GM21619 (cell line): ENCODE measurements at regions not wholly inside any gene's neighbourhood (a gene's known extent, or its start where the extent isn't known, plus 50 kb on each side); places are given as distances from the start of the nearest gene placed in this dataset.

Source experiments
- ATAC-seq: cut with Tn5 transposase; IDR thresholded peaks from one replicate; pipeline ENCODE4 v1.9.1; 2021; ENCODE audit not compliant: unreplicated experiment

DNA sequence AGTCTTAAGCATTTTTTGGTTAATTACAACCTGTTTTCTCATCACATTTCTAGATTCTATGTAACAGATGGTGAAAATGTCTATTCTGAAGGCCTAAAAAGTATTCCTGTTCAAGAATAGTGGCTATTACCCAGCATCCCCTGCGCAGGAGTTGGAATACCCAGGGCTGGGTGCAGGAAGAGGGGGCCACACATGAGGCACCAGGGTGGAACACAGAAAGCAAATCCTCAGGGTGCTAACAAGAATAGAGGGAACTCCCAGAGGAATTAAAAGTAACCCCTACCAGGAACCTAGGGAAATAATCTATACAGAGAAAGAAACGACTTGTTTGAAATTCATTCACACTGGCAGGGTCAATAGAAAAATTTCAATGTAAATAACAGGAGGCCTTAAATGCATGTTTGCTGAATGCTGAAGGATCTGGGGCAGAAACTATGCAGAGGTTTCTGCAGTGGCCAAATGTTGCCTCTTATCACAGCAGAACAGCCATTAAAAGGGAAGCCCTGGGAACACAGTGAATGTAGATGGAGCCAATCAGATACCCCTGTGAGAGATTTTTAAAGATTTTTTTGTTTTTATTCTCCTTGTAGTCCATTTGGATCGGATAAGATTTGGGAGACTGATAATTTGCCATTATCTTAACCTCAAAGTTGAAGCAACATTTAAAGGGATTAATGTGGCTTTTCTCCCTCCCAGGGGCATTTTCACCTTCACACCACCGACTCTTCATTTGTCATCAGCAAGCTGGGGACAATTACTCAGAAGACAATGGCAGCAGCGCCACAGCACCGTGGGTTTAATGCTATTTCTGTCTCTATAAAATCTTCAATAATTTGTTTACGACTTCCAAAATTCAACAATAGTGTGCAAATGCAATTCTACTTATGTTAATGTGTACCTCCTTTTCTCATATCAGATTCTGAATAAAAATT, 196.0 kb upstream of the PSMD7 start:
- no peak for ATAC-seq

DNA sequence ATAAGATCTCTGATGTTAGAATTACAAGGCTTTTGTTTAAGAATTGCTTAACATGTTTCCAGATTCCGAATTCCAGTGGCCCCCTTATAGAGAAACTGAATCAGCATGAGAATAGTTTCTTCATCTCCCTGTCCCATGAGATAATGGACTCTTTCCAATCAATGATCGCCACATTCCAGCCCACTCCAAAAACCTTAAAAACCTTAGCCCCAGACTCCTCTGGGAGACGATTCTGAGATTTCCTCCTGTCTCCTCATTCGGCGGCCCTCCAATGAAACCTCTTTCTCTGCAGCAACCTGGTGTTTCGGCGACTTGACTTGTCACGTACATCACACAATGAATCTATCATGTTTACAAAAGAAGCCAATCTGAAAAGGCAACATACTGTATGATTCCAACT, 197.1 kb upstream of the PSMD7 start:
- no peak for ATAC-seq

DNA sequence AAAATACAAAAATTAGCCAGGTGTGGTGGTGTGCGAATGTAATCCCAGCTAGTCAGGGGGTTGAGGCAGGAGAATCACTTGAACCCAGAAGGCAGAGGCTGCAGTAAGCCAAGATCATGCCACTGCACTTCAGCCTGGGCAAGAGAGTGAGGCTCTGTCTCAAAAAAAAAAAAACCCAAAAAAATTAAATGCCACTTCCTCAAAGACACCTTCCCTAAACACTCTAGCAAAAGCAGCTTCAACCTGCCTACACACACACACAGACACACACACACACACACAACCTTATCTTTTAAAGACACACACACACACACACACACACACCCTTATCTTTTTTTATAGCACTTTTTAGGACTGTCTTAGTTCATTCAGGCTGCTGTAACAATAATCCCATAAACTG, 201.7 kb upstream of the PSMD7 start:
- no peak for ATAC-seq

DNA sequence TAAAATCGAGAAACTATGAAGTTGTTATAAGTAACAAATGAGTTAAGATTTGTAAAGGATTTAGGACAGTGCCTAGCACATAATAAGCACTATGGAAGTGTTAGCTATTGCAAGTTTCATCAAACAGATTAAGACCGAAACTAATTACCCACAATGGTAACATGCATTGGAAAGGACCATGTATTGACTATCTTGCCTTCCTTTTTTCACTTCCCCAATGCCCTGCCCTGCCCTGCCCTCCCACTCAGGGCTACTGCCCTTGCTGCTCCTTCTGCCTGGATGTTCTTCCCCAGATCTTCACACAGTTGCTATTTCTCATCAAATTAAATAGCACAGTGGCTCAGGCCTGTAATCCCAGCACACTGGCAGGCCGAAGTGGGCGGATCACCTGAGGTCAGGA, 202.1 kb upstream of the PSMD7 start:
- no peak for ATAC-seq

DNA sequence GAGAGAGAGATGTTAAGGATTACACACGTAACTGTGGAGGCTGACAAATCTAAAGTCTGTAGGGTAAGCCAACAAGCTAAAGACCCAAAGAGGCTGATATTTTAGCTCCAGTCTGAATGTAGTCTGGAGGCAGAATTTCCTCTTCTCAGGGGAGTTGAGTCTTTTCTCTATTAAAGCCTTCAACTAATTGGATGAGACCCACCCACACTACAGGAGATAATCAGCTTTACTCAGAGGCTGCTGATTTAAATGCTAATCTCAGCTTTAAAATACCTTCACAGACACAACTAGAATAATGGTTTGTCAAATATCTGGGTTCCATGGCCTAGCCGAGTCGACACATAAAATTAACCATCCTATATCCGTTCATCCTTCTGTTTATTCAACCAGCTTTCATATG, 204.3 kb upstream of the PSMD7 start:
- no peak for ATAC-seq

DNA sequence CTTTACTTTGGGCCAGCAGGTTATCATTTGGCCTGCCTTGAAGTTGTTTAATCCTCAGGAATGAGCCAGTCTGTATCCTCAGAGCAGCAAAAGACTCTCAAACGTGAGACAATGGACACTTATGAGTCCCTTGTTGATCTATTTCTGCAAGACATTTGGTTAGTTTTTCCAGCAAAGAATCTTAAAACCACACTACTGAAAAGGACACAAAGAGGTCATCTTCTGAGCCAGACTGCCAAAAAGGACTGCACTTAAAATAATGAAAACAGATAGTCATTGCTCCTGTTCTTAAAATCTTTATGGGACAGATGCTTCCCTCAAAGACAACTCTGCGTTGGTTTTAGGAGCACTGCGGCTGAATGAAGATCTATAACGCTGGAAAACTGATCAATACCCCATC, 205.7 kb upstream of the PSMD7 start:
- ATAC-seq, result no peak

DNA sequence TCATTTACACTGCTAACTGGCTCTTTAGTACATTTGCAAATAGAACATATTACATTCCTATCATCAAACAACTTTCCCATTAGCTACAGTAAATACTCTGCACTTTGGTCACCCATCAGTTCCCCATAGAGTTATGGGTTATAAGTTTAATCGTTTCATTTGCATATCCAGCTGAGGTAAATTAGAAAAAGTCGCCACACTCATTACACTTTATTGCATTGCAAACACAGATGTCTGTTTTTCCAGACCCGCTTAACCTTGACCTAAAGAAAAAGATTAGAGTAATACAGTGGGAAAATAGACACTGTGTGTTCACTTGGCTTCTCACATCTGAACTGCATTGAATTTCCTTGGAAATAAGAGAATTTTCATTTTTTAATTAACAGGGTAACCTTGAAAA, 213.1 kb upstream of the PSMD7 start:
- ATAC-seq, result no peak

DNA sequence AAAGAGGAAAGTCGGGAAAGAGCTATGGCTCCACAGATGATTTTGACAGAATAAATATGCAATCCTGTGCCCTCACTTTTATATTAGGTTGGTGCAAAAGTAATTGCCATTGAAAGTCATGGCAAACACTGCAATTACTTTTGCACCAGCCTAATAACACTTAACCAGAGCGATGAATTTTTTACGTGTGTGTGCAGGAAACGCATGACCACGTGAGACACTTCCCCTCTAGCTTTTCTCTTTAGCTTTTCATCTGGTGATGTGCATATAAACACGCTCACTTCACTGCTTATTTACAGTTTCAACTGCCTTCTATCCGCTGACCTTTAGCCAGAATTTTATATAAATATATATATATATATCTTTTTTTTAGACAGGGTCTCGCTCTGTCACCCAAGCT, 216.3 kb upstream of the PSMD7 start:
- ATAC-seq, result no peak

DNA sequence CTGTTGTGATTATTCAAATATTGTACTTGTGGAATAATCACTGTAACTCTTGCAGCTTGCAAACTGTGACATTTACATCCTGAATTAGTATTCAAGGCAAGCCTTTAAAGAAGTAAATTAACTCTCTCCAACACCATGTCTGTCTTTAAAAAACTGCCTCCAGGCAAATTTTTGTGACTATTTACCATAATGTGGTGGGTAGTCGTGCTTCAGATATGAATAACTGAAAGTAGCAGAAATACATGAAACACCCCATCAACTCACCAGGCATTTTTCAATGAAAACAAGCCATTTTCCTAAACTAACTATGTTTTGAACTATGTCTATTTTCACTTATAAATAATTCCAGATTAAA, 217.4 kb upstream of the PSMD7 start:
- peak; percentile 76 for ATAC-seq

DNA sequence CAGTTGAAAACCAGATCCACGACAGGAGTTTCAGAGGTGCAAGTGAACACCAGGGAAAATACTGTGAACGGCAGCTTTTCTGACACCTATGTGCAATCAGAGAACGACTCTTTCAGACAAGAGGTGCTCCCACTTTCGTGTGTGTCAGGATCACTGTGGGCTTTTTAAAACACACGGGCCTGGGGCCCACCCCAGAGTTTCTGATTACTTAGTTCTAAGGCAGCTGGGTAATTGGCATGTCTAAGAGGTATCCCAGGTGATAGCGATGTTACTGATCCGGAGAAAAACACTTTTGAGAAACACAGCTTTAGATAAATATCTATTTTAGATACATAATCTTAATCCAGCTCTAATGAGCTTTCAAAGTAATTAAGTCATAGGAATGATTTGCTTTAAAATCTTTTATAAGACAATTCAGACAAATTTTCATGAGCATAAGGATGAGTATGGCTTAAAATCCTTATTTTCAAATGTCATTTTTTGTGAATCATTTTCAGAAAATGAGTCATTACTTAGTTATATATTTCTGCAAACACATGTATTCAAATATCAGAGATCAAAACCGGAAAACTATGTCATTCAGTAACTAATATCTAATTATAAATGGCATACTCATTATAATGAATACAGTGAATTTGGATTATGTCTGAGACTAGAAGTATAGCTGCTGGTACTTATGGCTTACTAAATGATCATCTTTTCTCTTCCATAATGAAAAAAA, 217.9 kb upstream of the PSMD7 start:
- ATAC-seq, result peak; percentile 90

DNA sequence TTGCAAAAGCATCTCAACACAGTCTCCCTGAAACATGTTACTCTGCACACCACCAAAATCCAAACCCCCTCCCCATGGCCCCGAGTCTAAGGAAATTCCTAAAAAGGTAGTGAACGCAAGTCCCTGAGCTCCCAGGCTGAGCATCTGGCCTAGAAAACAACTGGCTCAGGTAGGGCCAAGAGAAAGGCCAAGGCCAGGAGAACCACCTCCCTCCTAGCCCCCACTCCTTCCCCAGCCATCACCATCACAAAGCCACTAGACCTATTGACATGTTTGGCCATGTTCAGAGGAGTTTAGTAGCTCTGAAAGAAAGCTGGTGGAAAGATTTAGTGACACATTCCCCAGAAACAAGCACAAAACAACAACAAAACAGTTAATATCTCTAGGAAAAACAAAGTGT, 220.0 kb upstream of the PSMD7 start:
- no peak for ATAC-seq

DNA sequence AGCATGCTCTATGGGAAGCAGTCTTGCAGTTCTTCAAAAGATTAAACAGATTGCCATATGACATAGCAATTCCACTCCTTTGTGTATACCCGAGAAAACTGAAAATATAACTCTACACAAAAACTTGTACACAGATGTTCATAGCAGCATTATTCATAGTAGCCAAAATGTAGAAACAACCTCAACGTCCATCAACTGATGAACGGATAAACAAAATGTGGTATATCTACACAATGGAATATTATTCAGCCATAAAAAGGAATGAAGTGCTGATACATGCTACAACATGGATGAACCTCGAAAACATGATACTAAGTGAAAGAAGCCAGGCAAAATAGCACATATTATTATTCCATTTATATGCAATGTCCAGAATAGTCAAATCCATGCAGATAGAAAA, 221.2 kb upstream of the PSMD7 start:
- ATAC-seq, result no peak

DNA sequence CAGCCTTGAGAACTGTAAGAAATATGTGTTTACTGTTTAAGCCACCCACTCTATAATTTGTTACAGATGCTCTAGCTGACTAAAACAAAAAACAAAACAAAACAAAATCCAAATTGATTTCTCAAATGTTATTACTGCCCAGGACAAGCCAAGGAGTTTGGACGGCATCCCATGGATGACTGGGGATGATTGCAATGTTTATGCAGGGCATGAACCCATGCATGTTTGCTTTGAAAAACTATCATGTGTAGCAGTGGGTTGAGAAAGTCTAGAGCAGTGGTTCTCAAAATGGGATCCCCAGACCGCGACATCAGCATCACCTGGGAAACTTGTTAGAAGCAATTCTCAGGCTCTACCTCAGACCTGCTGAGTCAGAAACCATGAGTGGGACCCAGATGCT, 223.2 kb upstream of the PSMD7 start:
- ATAC-seq, result no peak

DNA sequence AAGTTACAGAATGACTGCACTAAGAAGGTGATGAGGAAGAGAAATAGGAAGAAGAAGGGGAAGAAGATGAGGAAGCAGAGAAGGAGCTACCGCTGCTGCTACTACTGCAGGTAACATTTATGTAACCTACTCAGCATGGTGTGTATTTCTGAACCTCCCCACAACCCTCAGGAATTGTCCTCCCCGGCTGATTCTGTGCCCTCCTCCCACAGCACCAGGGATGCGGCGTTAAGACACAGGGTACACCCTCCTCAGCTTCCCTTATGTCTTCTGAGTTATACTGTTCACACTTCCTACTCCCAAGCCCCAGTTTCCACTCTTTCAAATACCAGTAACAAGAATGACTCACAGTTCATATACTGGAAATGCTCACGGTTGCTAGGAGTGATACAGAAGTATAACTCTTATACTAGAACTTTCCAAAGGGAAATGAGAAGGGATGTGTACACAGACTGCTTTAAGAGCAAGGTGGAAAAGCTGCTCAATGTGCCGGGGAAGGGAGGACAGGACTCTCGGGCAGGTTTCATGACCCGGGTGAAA, 224.5 kb upstream of the PSMD7 start:
- no peak for ATAC-seq

DNA sequence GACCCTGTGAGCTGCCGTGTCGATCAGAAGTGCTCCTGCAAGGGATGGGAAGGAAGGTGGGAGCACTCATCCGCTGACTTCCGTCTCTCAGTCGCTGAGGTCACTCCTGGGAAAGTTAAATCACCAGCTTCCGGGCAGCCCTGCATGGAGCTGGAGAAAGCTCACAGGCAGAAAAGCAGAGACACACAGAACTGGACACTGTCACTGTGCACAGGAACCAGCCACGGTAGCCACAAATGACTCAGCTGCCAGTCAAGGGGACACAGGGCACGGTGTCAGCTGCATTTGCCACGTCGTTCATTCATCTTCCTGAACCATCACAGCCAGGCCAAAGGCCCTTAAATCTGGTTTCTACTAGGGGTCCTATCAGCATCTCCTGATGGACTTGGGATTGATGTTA, 226.4 kb upstream of the PSMD7 start:
- no peak for ATAC-seq

DNA sequence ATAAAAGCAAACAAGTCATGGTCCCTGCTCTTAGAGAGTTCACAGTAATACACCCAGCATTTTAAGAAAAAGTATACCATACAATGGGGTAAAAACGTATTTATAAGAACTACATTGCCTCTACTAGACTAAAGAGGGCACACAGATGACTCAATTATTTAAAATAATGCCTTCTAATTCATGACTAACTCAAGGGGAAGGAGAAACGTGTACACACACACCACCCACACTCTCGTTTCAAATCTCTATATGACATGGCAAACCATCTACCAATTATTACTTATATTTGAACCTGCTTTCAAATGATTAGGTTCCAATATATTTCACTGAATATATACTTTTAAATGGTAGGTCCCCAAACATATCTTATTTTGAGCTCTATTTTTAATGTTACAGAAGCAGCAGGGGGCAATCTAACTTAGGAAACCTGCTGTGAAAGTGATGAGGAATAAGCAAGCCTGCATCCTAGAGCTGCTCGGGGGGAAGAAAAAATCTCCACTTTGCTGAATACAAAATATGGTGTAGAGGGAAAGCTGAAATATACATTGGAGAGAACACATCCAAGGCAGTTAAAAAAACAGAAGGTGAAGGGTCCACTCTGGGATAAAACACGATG, 232.4 kb upstream of the PSMD7 start:
- no peak for ATAC-seq

DNA sequence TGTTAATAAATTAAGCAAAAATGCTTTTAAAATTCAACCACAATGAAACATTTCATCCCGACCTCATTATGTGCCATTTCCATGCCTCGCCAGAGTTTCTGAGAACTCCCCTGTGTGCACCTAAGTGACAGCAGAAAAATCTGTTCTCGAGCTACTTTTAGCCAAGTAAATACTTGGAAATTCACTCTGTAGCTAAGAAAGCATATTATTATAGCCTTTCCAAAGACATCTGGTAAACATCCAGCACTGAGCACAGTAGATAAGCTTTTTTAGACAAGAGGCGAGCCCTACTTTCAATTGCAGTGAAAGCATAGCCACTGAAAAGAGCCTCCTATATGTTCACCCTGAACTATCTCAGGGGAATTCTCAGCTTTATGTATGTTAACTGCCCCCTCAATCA, 242.8 kb upstream of the PSMD7 start:
- no peak for ATAC-seq

DNA sequence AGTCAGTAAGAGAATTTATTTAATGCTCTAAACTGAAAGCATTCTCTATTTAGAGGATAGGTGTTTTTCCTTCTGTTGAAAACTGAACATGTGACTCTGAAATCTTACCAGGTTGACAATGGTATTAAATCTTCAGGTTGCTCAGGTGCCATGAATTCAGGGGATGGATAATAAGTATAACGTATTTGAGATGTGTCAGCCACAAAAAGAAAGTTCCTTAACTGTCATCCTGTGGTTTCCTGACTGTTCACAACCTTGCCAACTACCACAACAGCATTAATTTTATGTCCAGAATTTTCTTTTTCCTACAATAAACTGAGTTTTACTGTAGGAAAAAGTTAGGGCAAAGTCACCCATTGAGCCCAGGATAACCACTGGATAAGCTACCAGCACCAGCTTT, 243.3 kb upstream of the PSMD7 start:
- ATAC-seq, result no peak

DNA sequence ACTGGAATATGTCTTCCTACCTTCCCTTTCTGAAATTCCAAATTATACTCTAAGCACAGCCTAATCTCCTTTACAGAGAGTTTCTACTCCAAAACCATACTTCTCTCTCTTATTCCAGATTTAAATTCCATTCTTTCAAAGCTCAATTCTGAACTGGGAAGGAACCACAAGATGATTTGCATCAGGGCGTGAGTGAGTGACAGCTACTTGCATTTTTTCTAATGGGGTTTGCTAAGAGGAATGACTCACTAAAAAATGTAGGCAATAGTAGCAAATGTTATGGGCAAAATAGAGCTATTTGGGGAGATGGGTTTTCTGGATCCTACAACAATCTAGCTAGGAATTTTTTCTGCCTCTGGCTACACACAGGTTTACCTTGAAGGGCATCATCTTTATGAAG, 244.6 kb upstream of the PSMD7 start:
- no peak for ATAC-seq

DNA sequence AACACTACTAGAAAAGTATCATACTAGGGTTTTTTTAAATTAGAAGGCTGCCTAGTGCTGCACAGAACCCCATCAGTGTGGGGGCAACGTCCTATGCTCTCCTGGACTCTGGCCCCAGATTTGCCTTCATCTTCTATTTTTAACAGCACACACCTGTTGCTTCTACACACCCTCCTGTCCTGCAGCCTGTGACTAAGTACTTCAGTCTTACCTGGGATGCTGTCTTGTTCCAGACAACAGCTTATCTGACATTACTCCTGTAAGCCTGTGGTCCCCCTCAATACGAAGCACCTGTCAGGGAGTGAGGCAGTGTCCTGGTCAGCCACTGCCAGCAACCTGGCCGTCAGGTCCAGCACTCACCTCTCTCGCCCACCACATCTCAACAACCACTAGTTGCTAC, 247.6 kb upstream of the PSMD7 start:
- ATAC-seq, result no peak

DNA sequence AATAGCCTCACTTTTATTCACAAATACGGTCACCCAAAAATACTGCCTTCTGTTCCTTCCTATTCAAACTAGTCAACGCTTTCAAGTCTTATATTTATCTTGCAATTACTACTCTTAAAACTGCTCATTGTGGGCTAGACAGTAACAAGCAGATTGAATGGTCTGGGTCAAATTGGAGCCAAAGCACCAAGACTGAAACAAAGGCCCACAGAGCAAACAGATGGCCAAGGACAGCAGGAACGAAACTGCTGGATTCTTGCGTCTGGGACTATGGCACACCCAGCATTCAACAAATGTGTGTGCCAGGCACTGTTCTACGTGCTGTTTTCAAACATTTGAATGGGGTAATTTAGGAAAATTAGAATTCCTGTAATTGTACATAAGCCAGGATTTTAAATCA, 250.1 kb upstream of the PSMD7 start:
- no peak for ATAC-seq

DNA sequence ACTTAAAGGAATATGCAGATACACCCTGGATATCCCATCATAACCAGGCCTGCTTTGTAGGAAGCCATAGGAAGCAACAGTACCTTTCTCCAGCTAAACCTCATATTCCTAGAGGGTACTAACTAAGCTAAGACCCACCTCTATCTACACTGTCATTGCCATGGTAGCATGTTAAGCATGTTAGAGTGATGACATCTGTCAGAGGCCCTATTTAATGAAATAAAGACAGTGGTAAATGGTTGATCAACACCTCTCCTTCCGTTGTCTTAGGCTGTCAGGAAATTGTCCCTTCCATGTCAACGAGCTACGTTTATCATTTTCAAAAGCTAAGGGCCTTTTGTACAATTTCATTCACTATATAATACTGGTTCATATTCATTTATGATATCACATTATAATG, 251.1 kb upstream of the PSMD7 start:
- no peak for ATAC-seq
